Neural progenitor cell (in vitro differentiated cells): ENCODE measurements at regions not wholly inside any gene's neighbourhood (a gene's known extent, or its start where the extent isn't known, plus 50 kb on each side); places are given as distances from the start of the nearest gene placed in this dataset.

Source experiments
- EZH2 ChIP-seq: fragments of 200-600 bp; sonication (generic); IDR thresholded peaks from 2 replicates; pipeline ENCODE4 v1.6.1; 2017; ENCODE audit warnings: antibody characterized with exemption, mild to moderate bottlenecking, moderate library complexity
- TF ChIP-seq, protein P1 (sequence below): fragments of 200-600 bp; sonication (generic); IDR thresholded peaks from 2 replicates; pipeline ENCODE4 v1.5.1; 2017; ENCODE audit warnings: antibody characterized with exemption, mild to moderate bottlenecking

DNA sequence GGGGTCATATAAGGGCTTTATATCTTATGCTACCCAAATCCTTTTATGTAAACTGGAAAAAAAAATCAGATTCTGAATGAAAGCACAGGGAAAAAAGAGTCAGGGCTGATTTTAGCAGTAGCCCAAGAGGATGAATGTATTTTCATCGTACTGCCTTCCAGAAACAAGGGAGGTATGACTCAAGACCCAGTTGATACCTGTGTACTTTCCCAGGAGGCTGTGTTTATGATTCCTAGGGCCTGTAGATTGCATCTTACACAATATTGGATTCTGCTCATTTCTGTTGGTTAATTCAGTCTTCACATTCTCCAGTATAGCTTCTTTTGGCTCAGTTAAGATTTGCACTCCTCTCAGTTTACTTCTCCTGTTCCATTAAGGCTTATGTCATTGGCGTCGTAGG lies 127.9 kb upstream of the LIMCH1 start:
- TF ChIP-seq, protein P1, sequence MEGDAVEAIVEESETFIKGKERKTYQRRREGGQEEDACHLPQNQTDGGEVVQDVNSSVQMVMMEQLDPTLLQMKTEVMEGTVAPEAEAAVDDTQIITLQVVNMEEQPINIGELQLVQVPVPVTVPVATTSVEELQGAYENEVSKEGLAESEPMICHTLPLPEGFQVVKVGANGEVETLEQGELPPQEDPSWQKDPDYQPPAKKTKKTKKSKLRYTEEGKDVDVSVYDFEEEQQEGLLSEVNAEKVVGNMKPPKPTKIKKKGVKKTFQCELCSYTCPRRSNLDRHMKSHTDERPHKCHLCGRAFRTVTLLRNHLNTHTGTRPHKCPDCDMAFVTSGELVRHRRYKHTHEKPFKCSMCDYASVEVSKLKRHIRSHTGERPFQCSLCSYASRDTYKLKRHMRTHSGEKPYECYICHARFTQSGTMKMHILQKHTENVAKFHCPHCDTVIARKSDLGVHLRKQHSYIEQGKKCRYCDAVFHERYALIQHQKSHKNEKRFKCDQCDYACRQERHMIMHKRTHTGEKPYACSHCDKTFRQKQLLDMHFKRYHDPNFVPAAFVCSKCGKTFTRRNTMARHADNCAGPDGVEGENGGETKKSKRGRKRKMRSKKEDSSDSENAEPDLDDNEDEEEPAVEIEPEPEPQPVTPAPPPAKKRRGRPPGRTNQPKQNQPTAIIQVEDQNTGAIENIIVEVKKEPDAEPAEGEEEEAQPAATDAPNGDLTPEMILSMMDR = no peak
- no peak for TF ChIP-seq EZH2
